Common myeloid progenitor, CD34-positive (primary cell): ENCODE measurements at regions not wholly inside any gene's neighbourhood (a gene's known extent, or its start where the extent isn't known, plus 50 kb on each side); places are given as distances from the start of the nearest gene placed in this dataset.

Experiments
- CTCF ChIA-PET: fragments of 350-600 bp; sonication (Branson Sonifier 250); formaldehyde crosslinking; loops from one replicate; lab custom pipeline; 2021; ENCODE audit warnings: antibody characterized with exemption; lab: Charles Lee
- POLR2A ChIA-PET: fragments of 350-600 bp; sonication (Branson Sonifier 250); formaldehyde crosslinking; loops from one replicate; lab custom pipeline; 2021; ENCODE audit warnings: antibody characterized with exemption; lab: Charles Lee
- DNase-seq, 3 donors: peaks; one replicate each; pipeline versions ENCODE4 v3.0.0 to v3.0.0-alpha.2; 2013
- H3K27ac ChIP-seq, 2 experiments: 1 replicate in 1 of 2; 2 replicates in 1 of 2; pipeline ENCODE4 v1.7.0; 2013; ENCODE audit warnings: inconsistent platforms in 2 of 2, low read length in 2 of 2, mild to moderate bottlenecking in 2 of 2, low read depth in 1 of 2, moderate library complexity in 1 of 2; ENCODE audit not compliant: severe bottlenecking in 2 of 2, insufficient read depth in 1 of 2, poor library complexity in 1 of 2
- H3K27me3 ChIP-seq, 5 experiments: replicated peaks in 2 of 5; 1 replicate in 3 of 5; 2 replicates in 2 of 5; pipeline versions ENCODE4 v1.6.1 to v1.7.0; 2013; ENCODE audit warnings: low read length in 4 of 5, mild to moderate bottlenecking in 2 of 5, moderate library complexity in 2 of 5, inconsistent platforms in 1 of 5; ENCODE audit not compliant: insufficient read depth in 5 of 5, control insufficient read depth in 4 of 5
- H3K36me3 ChIP-seq, 4 experiments: 1 replicate in 2 of 4; 2 replicates in 2 of 4; pipeline versions ENCODE4 v1.6.1 to v1.7.0; 2013; ENCODE audit warnings: low read length in 3 of 4, control low read depth in 1 of 4, mild to moderate bottlenecking in 1 of 4; ENCODE audit not compliant: control insufficient read depth in 4 of 4, insufficient read depth in 4 of 4
- H3K4me1 ChIP-seq, 4 experiments: 1 replicate in 3 of 4; 2 replicates in 1 of 4; pipeline versions ENCODE4 v1.6.1 to v1.7.1; 2013; ENCODE audit warnings: low read length in 3 of 4, mild to moderate bottlenecking in 3 of 4, control low read depth in 1 of 4, inconsistent platforms in 1 of 4, moderate library complexity in 1 of 4; ENCODE audit not compliant: control insufficient read depth in 4 of 4, insufficient read depth in 4 of 4; ENCODE audit errors: control extremely low read depth in 1 of 4
- H3K4me3 ChIP-seq, 7 experiments: 1 replicate in 4 of 7; 2 replicates in 3 of 7; pipeline versions ENCODE4 v1.5.1 to v1.7.0; 2013; ENCODE audit warnings: mild to moderate bottlenecking in 7 of 7, low read length in 6 of 7, moderate library complexity in 6 of 7, inconsistent platforms in 2 of 7, low read depth in 2 of 7, control low read depth in 1 of 7; ENCODE audit not compliant: insufficient read depth in 4 of 7, control insufficient read depth in 1 of 7; ENCODE audit errors: extremely low read depth in 1 of 7
- H3K9me3 ChIP-seq, 5 experiments: 1 replicate in 4 of 5; 2 replicates in 1 of 5; pipeline versions ENCODE4 v1.6.1 to v1.7.1; 2013; ENCODE audit warnings: low read length in 4 of 5, mild to moderate bottlenecking in 2 of 5, inconsistent platforms in 1 of 5, low read depth in 1 of 5, moderate library complexity in 1 of 5; ENCODE audit not compliant: control insufficient read depth in 4 of 5, insufficient read depth in 2 of 5; ENCODE audit errors: control extremely low read depth in 1 of 5
- WGBS: methylation state at CpG from one replicate; pipeline ENCODE4 v1.1.5; 2013; ENCODE audit not compliant: insufficient coverage; 5-methylcytosine and 5-hydroxymethylcytosine counted together

- no peak overlapping the region for H3K4me3 ChIP-seq
- no peak for DNase-seq
- CTCF ChIA-PET, result no interaction called here
Measured at GRCh38 chr3:190768891-190769290, 93.6 kb downstream of the GMNC start.

GRCh38 chr3:190767851-190768250, 94.6 kb downstream of the GMNC start:
- H3K4me1 ChIP-seq, result no peaks in the 10 kb centered on the region
- POLR2A ChIA-PET, result no interaction called here
- CTCF ChIA-PET, result interaction anchor here (1.1 kb wide), 1 partner anchor 44 kb away, joined by 3 read pairs; no protein-coding TSS in a partner anchor
- peaks cover 0 to 2% (median 0%) of the 10 kb centered on the region in 5 experiments for H3K9me3 ChIP-seq
- no peaks in the 10 kb centered on the region for H3K36me3 ChIP-seq
- H3K27me3 ChIP-seq, result no peaks in the 10 kb centered on the region
- 100% methylated on average over 1 of the region's 2 CpGs for WGBS
- DNase-seq, result no peak
- no peak overlapping the region for H3K4me3 ChIP-seq
- no peak overlapping the region for H3K27ac ChIP-seq

More at GRCh38 chr3:190768891-190769290, 93.6 kb downstream of the GMNC start:
- WGBS, result no CpG with 5 or more reads among the region's 3 CpGs
- Histone ChIP-seq H3K9me3 (no peaks in the 10 kb centered on the region), H3K4me1 (no peaks in the 10 kb centered on the region), H3K27me3 (no peaks in the 10 kb centered on the region), H3K36me3 (no peaks in the 10 kb centered on the region), H3K27ac (no peak overlapping the region)
- POLR2A ChIA-PET, result no interaction called here

GRCh38 chr3:190764231-190765134, 98.0 kb downstream of the GMNC start:
- ChIA-PET CTCF (no interaction called here), POLR2A (no interaction called here)
- Histone ChIP-seq H3K9me3 (peaks cover 0 to 2% (median 0%) of the 10 kb centered on the region in 5 experiments), H3K4me3 (no peak overlapping the region), H3K27me3 (no peaks in the 10 kb centered on the region), H3K27ac (no peak overlapping the region), H3K36me3 (no peaks in the 10 kb centered on the region), H3K4me1 (no peaks in the 10 kb centered on the region)
- WGBS, result 100% methylated on average over 1 of the region's 5 CpGs
- no peak for DNase-seq

- 100% methylated on average over 2 of the region's 2 CpGs for WGBS
- POLR2A ChIA-PET, result no interaction called here
- Histone ChIP-seq H3K4me3 (no peak overlapping the region), H3K4me1 (no peaks in the 10 kb centered on the region), H3K9me3 (peaks cover 0 to 2% (median 0%) of the 10 kb centered on the region in 5 experiments), H3K27ac (no peak overlapping the region), H3K27me3 (no peaks in the 10 kb centered on the region), H3K36me3 (no peaks in the 10 kb centered on the region)
- no peak for DNase-seq
- CTCF ChIA-PET, result no interaction called here
Measured at GRCh38 chr3:190762801-190763200, 99.7 kb downstream of the GMNC start.

- ChIA-PET CTCF (no interaction called here), POLR2A (no interaction called here)
- H3K4me1 ChIP-seq, result no peaks in the 10 kb centered on the region
- H3K9me3 ChIP-seq, result no peaks in the 10 kb centered on the region
- H3K27ac ChIP-seq, result no peak overlapping the region
- no CpG with 5 or more reads among the region's 1 CpG for WGBS
- no peak overlapping the region for H3K4me3 ChIP-seq
- H3K36me3 ChIP-seq, result no peaks in the 10 kb centered on the region
- no peaks in the 10 kb centered on the region for H3K27me3 ChIP-seq
- no peak for DNase-seq
Measured at GRCh38 chr3:190747571-190747970, 114.9 kb downstream of the GMNC start.

- no peaks in the 10 kb centered on the region for H3K9me3 ChIP-seq
- 100% methylated on average over 2 of the region's 2 CpGs for WGBS
- H3K27me3 ChIP-seq, result no peaks in the 10 kb centered on the region
- no peaks in the 10 kb centered on the region for H3K4me1 ChIP-seq
- no peak overlapping the region for H3K27ac ChIP-seq
- H3K4me3 ChIP-seq, result no peak overlapping the region
- ChIA-PET POLR2A (no interaction called here), CTCF (no interaction called here)
- no peak for DNase-seq
- H3K36me3 ChIP-seq, result no peaks in the 10 kb centered on the region
Measured at GRCh38 chr3:190746986-190747385, 115.5 kb downstream of the GMNC start.

GRCh38 chr3:190746531-190746930, 116.0 kb downstream of the GMNC start:
- Histone ChIP-seq H3K4me3 (no peak overlapping the region), H3K36me3 (no peaks in the 10 kb centered on the region), H3K27ac (no peak overlapping the region), H3K9me3 (no peaks in the 10 kb centered on the region), H3K27me3 (no peaks in the 10 kb centered on the region), H3K4me1 (no peaks in the 10 kb centered on the region)
- WGBS, result no CpG with 5 or more reads among the region's 3 CpGs
- ChIA-PET POLR2A (no interaction called here), CTCF (no interaction called here)
- no peak for DNase-seq
